B cell (primary cell): ENCODE measurements at regions not wholly inside any gene's neighbourhood (a gene's known extent, or its start where the extent isn't known, plus 50 kb on each side); places are given as distances from the start of the nearest gene placed in this dataset.

Experiments
- ATAC-seq: fragments of 200-7000 bp; cut with Tn5 transposase; one replicate; pipeline ENCODE4 v1.10.0; 2021; ENCODE audit warnings: low read depth, mild to moderate bottlenecking, moderate number of reproducible peaks, moderate library complexity
- CTCF ChIA-PET: fragments of 350-600 bp; sonication (Branson Sonifier 250); formaldehyde crosslinking; loops from one replicate; lab custom pipeline; 2021; ENCODE audit warnings: antibody characterized with exemption, inconsistent platforms; lab: Charles Lee
- POLR2A ChIA-PET: fragments of 350-600 bp; sonication (Branson Sonifier 250); formaldehyde crosslinking; loops from one replicate; lab custom pipeline; 2021; ENCODE audit warnings: antibody characterized with exemption; lab: Charles Lee
- DNase-seq: peaks from one replicate; pipeline ENCODE4 v3.0.0; 2013
- H2AFZ ChIP-seq: 2 replicates; pipeline ENCODE4 v1.6.1; 2012; ENCODE audit warnings: mild to moderate bottlenecking, low read depth, low read length; ENCODE audit not compliant: insufficient read depth, poor library complexity, severe bottlenecking
- H3K27ac ChIP-seq, 2 donors: 1 replicate in 1 of 2; 2 replicates in 1 of 2; pipeline ENCODE4 v1.5.1; 2012 to 2013; ENCODE audit warnings: low read length in 2 of 2, mild to moderate bottlenecking in 2 of 2, moderate library complexity in 1 of 2
- H3K27me3 ChIP-seq, 4 experiments: fragments of 200-600 bp in 1 of 4; sonication (generic) in 1 of 4; replicated peaks in 1 of 4; 1 replicate in 2 of 4; 2 replicates in 2 of 4; pipeline versions ENCODE4 v1.6.1 to v1.7.0; 2013 to 2016; ENCODE audit warnings: low read length in 3 of 4, mild to moderate bottlenecking in 2 of 4, mixed read lengths in 1 of 4, moderate library complexity in 1 of 4; ENCODE audit not compliant: insufficient read depth in 4 of 4, control insufficient read depth in 3 of 4; ENCODE audit errors: control extremely low read depth in 1 of 4
- H3K36me3 ChIP-seq, 2 experiments: replicated peaks in 1 of 2; 1 replicate in 1 of 2; 2 replicates in 1 of 2; pipeline versions ENCODE4 v1.6.1 to v1.7.1; 2013; ENCODE audit warnings: low read length in 1 of 2; ENCODE audit not compliant: insufficient read depth in 2 of 2, control insufficient read depth in 1 of 2; ENCODE audit errors: control extremely low read depth in 1 of 2, extremely low read depth in 1 of 2
- H3K4me1 ChIP-seq, 2 donors: fragments of 200-600 bp in 1 of 2; sonication (generic) in 1 of 2; 1 replicate in 1 of 2; 2 replicates in 1 of 2; pipeline versions ENCODE4 v1.5.1 to v1.6.1; 2013 to 2017; ENCODE audit warnings: low read length in 2 of 2; ENCODE audit not compliant: control insufficient read depth in 2 of 2, insufficient read depth in 2 of 2
- H3K4me2 ChIP-seq: replicated peaks from 2 replicates; pipeline ENCODE3; 2012; ENCODE audit warnings: mild to moderate bottlenecking, low read depth, low read length; ENCODE audit not compliant: poor library complexity, severe bottlenecking
- H3K4me3 ChIP-seq, 5 experiments: fragments of 200-600 bp in 1 of 5; sonication (generic) in 1 of 5; 1 replicate in 3 of 5; 2 replicates in 2 of 5; pipeline versions ENCODE4 v1.5.1 to v1.7.0; 2011 to 2016; ENCODE audit warnings: low read length in 4 of 5, mild to moderate bottlenecking in 4 of 5, low read depth in 2 of 5, control low read depth in 1 of 5, moderate library complexity in 1 of 5; ENCODE audit not compliant: insufficient read depth in 1 of 5; ENCODE audit errors: control extremely low read depth in 1 of 5, extremely low read depth in 1 of 5
- H3K79me2 ChIP-seq: fragments of 200-600 bp; sonication (generic); one replicate; pipeline ENCODE4 v1.6.0; 2016; ENCODE audit warnings: low read length; ENCODE audit not compliant: control insufficient read depth, insufficient read depth
- H3K9ac ChIP-seq: fragments of 200-600 bp; sonication (generic); 2 replicates; pipeline ENCODE4 v1.6.1; 2017; ENCODE audit warnings: mild to moderate bottlenecking, low read length, moderate library complexity
- H3K9me3 ChIP-seq, 3 donors: one replicate each; pipeline versions ENCODE4 v1.6.1 to v1.7.1; 2013; ENCODE audit warnings: low read length in 2 of 3; ENCODE audit not compliant: control insufficient read depth in 2 of 3, insufficient read depth in 1 of 3; ENCODE audit errors: control extremely low read depth in 1 of 3
- H4K20me1 ChIP-seq: 2 replicates; pipeline ENCODE4 v1.6.0; 2012; ENCODE audit warnings: mild to moderate bottlenecking, low read length; ENCODE audit not compliant: insufficient read depth, control insufficient read depth, poor library complexity, severe bottlenecking
- H3K27ac Mint-ChIP-seq: one replicate; pipeline ENCODE4 v1.8.0; 2021; ENCODE audit warnings: mixed read lengths
- H3K27me3 Mint-ChIP-seq: one replicate; pipeline ENCODE4 v1.8.0; 2021; ENCODE audit warnings: mixed read lengths
- H3K4me1 Mint-ChIP-seq: one replicate; pipeline ENCODE4 v1.8.0; 2021; ENCODE audit warnings: mixed read lengths
- H3K4me3 Mint-ChIP-seq: one replicate; pipeline ENCODE4 v1.8.0; 2021; ENCODE audit warnings: mixed read lengths
- H3K9me3 Mint-ChIP-seq: one replicate; pipeline ENCODE4 v1.8.0; 2022; ENCODE audit warnings: mixed read lengths; ENCODE audit not compliant: insufficient read depth
- CTCF ChIP-seq: fragments of 200-600 bp; IDR thresholded peaks from one replicate; pipeline ENCODE4 v1.8.0; 2022; ENCODE audit warnings: antibody characterized with exemption, mild to moderate bottlenecking
- EZH2 ChIP-seq: IDR thresholded peaks from 2 replicates; pipeline ENCODE4 v1.6.1; 2012; ENCODE audit warnings: borderline replicate concordance, low read depth, mild to moderate bottlenecking, moderate library complexity, low read length; ENCODE audit not compliant: insufficient read depth, poor library complexity, severe bottlenecking
- WGBS: methylation state at CpG from one replicate; pipeline ENCODE4 v1.1.5; 2013; ENCODE audit warnings: missing lambda C conversion rate; ENCODE audit not compliant: insufficient coverage; 5-methylcytosine and 5-hydroxymethylcytosine counted together
- intact Hi-C: fragments of 100-400 bp; cut with micrococcal nuclease; formaldehyde crosslinking; loops from one replicate; pipeline ENCODE4 v1.10.0; 2022

GRCh38 chr7:10237306-10237705 is 736.4 kb upstream of the PHF14 start:
- Mint-ChIP-seq H3K27me3 (no peaks in the 10 kb centered on the region), H3K4me3 (no peak overlapping the region), H3K27ac (no peak overlapping the region), H3K4me1 (no peaks in the 10 kb centered on the region), H3K9me3 (peaks cover 2% of the 10 kb centered on the region)
- no peak overlapping the region for H3K4me2 ChIP-seq
- no peak for DNase-seq
- WGBS = no CpG with 5 or more reads among the region's 2 CpGs
- H3K79me2 ChIP-seq = no peaks in the 10 kb centered on the region
- CTCF ChIA-PET = no interaction called here
- intact Hi-C loops = no loop called here
- no peak overlapping the region for H2AFZ ChIP-seq
- no peaks in the 10 kb centered on the region for H3K4me1 ChIP-seq
- H3K9ac ChIP-seq = no peak overlapping the region
- POLR2A ChIA-PET = no interaction called here
- H4K20me1 ChIP-seq = no peaks in the 10 kb centered on the region
- no peaks in the 10 kb centered on the region for H3K36me3 ChIP-seq
- no peak for ATAC-seq
- no peaks in the 10 kb centered on the region for H3K27me3 ChIP-seq
- no peak overlapping the region for H3K27ac ChIP-seq
- H3K9me3 ChIP-seq = no peaks in the 10 kb centered on the region
- TF ChIP-seq EZH2 (no peak), CTCF (no peak)
- no peak overlapping the region for H3K4me3 ChIP-seq

GRCh38 chr7:10238641-10239040 is 735.0 kb upstream of the PHF14 start:
- no peak overlapping the region for H3K4me2 ChIP-seq
- H3K9ac ChIP-seq = no peak overlapping the region
- no peaks in the 10 kb centered on the region for H3K79me2 ChIP-seq
- no peak overlapping the region for H3K27ac ChIP-seq
- no peaks in the 10 kb centered on the region for H3K36me3 ChIP-seq
- H3K4me1 Mint-ChIP-seq = no peaks in the 10 kb centered on the region
- no peak overlapping the region for H2AFZ ChIP-seq
- H4K20me1 ChIP-seq = no peaks in the 10 kb centered on the region
- WGBS = no CpG with 5 or more reads among the region's 1 CpG
- POLR2A ChIA-PET = no interaction called here
- H3K27ac Mint-ChIP-seq = no peak overlapping the region
- no peaks in the 10 kb centered on the region for H3K27me3 Mint-ChIP-seq
- no peak for TF ChIP-seq EZH2
- no peak for TF ChIP-seq CTCF
- intact Hi-C loops = no loop called here
- CTCF ChIA-PET = no interaction called here
- no peak overlapping the region for H3K4me3 ChIP-seq
- H3K4me1 ChIP-seq = no peaks in the 10 kb centered on the region
- no peaks in the 10 kb centered on the region for H3K9me3 ChIP-seq
- H3K9me3 Mint-ChIP-seq = peaks cover 2% of the 10 kb centered on the region
- H3K27me3 ChIP-seq = no peaks in the 10 kb centered on the region
- DNase-seq (no peak), ATAC-seq (no peak)
- no peak overlapping the region for H3K4me3 Mint-ChIP-seq
